SK-N-SH treated with all-trans-retinoic acid at 6 μM for 48 hours (cell line): ENCODE measurements at regions not wholly inside any gene's neighbourhood (a gene's known extent, or its start where the extent isn't known, plus 50 kb on each side); places are given as distances from the start of the nearest gene placed in this dataset.

ENCODE experiments used
- ATAC-seq: fragments of 200-7000 bp; cut with Tn5 transposase; 3 replicates; pipeline ENCODE4 v1.9.1; 2020; ENCODE audit warnings: mild to moderate bottlenecking, moderate library complexity
- BACH2 ChIP-seq: fragments of 250-450 bp; sonication (Bioruptor Pico); IDR thresholded peaks from 2 replicates; pipeline ENCODE4 v1.9.0; 2021; ENCODE audit warnings: mild to moderate bottlenecking, borderline replicate concordance
- CREB5 ChIP-seq: fragments of 250-450 bp; sonication (Bioruptor Pico); IDR thresholded peaks from 2 replicates; pipeline ENCODE4 v1.5.1; 2020; ENCODE audit warnings: low read depth, mild to moderate bottlenecking, moderate library complexity
- CSDC2 ChIP-seq: fragments of 250-450 bp; sonication (Bioruptor Pico); IDR thresholded peaks from 2 replicates; pipeline ENCODE4 v1.5.0; 2020; ENCODE audit warnings: mild to moderate bottlenecking, moderate library complexity
- CSRNP3 ChIP-seq: fragments of 250-450 bp; sonication (Bioruptor Pico); IDR thresholded peaks from 2 replicates; pipeline ENCODE4 v1.5.1; 2021; ENCODE audit warnings: mild to moderate bottlenecking, moderate library complexity
- ESRRG ChIP-seq: fragments of 250-450 bp; sonication (Bioruptor Pico); IDR thresholded peaks from 2 replicates; pipeline ENCODE4 v1.6.1; 2021; ENCODE audit warnings: mild to moderate bottlenecking
- ISL1 ChIP-seq: fragments of 250-450 bp; sonication (Bioruptor Pico); IDR thresholded peaks from 2 replicates; pipeline ENCODE4 v2.1.2; 2022; ENCODE audit warnings: mild to moderate bottlenecking, moderate library complexity
- PPARA ChIP-seq: fragments of 250-450 bp; sonication (Bioruptor Pico); IDR thresholded peaks from 2 replicates; pipeline ENCODE4 v1.5.0; 2020; ENCODE audit warnings: mild to moderate bottlenecking, borderline replicate concordance
- RARB ChIP-seq: fragments of 250-450 bp; sonication (Bioruptor Pico); IDR thresholded peaks from 2 replicates; pipeline ENCODE4 v1.8.0; 2021; ENCODE audit warnings: mild to moderate bottlenecking, moderate library complexity
- TOX ChIP-seq: fragments of 250-450 bp; sonication (Bioruptor Pico); IDR thresholded peaks from 2 replicates; pipeline ENCODE4 v1.8.0; 2021; ENCODE audit warnings: mild to moderate bottlenecking, moderate library complexity, borderline replicate concordance
- TSHZ2 ChIP-seq: fragments of 250-450 bp; sonication (Bioruptor Pico); IDR thresholded peaks from 2 replicates; pipeline ENCODE4 v1.5.0; 2020; ENCODE audit warnings: mild to moderate bottlenecking, moderate library complexity
- ZC3H10 ChIP-seq: fragments of 250-450 bp; sonication (Bioruptor Pico); IDR thresholded peaks from 2 replicates; pipeline ENCODE4 v1.5.1; 2021; ENCODE audit warnings: mild to moderate bottlenecking, moderate library complexity
- ZFP3 ChIP-seq: fragments of 250-450 bp; sonication (Bioruptor Pico); IDR thresholded peaks from 2 replicates; pipeline ENCODE4 v1.5.0; 2020; ENCODE audit warnings: mild to moderate bottlenecking, moderate library complexity
- ZFP30 ChIP-seq: fragments of 450-650 bp; formaldehyde crosslinking; IDR thresholded peaks from 2 replicates; pipeline ENCODE4 v1.5.0; 2022; ENCODE audit warnings: mild to moderate bottlenecking, moderate library complexity
- ZNF70 ChIP-seq: fragments of 450-650 bp; formaldehyde crosslinking; IDR thresholded peaks from 2 replicates; pipeline ENCODE4 v1.5.0; 2020; ENCODE audit warnings: mild to moderate bottlenecking, moderate library complexity
- ZNF8 ChIP-seq: fragments of 450-650 bp; formaldehyde crosslinking; IDR thresholded peaks from 2 replicates; pipeline ENCODE4 v1.5.0; 2020; ENCODE audit warnings: mild to moderate bottlenecking, moderate library complexity

GRCh38 chr2:142580691-142581090 is 296.8 kb upstream of the KYNU start:
- ATAC-seq, result no peak
- TF ChIP-seq ZFP30 (CRISPR knock-in tag) (no peak), ZNF8 (no peak), CSRNP3 (CRISPR knock-in tag) (no peak), ESRRG (no peak), BACH2 (CRISPR knock-in tag) (no peak)

- no peak for ATAC-seq
- TF ChIP-seq ZFP3, result no peak
These were observed 301.9 kb upstream of the KYNU start for GRCh38 chr2:142575561-142575960.

- ATAC-seq, result no peak
- no peak for TF ChIP-seq ESRRG
These were observed 303.1 kb upstream of the KYNU start for GRCh38 chr2:142574388-142574787.

- ATAC-seq, result no peak
- TF ChIP-seq BACH2 (CRISPR knock-in tag), result no peak
- no peak for TF ChIP-seq CREB5 (CRISPR knock-in tag)
These were observed 304.9 kb upstream of the KYNU start for GRCh38 chr2:142572346-142573132.

GRCh38 chr2:142571934-142572333 is 305.5 kb upstream of the KYNU start:
- ATAC-seq, result no peak
- no peak for TF ChIP-seq ISL1 (CRISPR knock-in tag)

GRCh38 chr2:142562900-142563299 is 314.6 kb upstream of the KYNU start:
- ATAC-seq, result no peak

More at GRCh38 chr2:142562900-142563299, 314.6 kb upstream of the KYNU start:
- TF ChIP-seq ISL1 (CRISPR knock-in tag) (no peak), CSDC2 (CRISPR knock-in tag) (no peak), TOX (no peak), ESRRG (no peak), RARB (no peak), CSRNP3 (CRISPR knock-in tag) (no peak), PPARA (CRISPR knock-in tag) (no peak), ZFP3 (no peak), CREB5 (CRISPR knock-in tag) (no peak), TSHZ2 (CRISPR knock-in tag) (no peak), ZNF70 (CRISPR knock-in tag) (no peak), ZC3H10 (no peak)
